Activated CD4-positive, alpha-beta T cell treated with anti-CD3 and anti-CD28 coated beads, Interleukin-2, Interleukin-4, amounts not matched to agents 100 ng/mL and 50 ng/mL, durations not matched to agents 16 hours and 8 hours (primary cell): ENCODE measurements at regions not wholly inside any gene's neighbourhood (a gene's known extent, or its start where the extent isn't known, plus 50 kb on each side); places are given as distances from the start of the nearest gene placed in this dataset.

Experiments
- DNase-seq: peaks from one replicate; pipeline ENCODE4 v3.0.0-alpha.2; 2020; ENCODE audit warnings: low spot score

GRCh38 chr10:78516756-78517155 is 483.1 kb downstream of the RPS24 start:
- DNase-seq: no peak

DNA sequence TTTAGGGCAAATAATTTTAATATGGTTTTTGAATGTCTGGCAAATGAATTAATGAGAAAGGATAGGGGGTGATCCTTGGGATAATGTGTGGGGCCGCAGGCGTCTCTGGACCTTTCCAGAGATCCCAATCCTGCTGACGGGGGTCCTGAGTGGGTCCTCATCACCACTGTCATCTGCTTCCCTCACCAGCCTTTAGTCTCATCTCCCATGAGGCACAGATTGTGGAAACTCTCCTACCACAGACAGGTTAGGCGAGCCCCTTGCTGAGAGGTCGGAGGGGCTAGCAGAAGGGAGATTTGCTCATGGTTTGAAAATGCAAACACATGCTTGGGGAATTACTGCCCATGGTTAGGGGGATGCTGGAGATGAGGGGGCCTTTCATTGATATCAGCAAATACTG is 484.6 kb downstream of the RPS24 start:
- DNase-seq: no peak

DNA sequence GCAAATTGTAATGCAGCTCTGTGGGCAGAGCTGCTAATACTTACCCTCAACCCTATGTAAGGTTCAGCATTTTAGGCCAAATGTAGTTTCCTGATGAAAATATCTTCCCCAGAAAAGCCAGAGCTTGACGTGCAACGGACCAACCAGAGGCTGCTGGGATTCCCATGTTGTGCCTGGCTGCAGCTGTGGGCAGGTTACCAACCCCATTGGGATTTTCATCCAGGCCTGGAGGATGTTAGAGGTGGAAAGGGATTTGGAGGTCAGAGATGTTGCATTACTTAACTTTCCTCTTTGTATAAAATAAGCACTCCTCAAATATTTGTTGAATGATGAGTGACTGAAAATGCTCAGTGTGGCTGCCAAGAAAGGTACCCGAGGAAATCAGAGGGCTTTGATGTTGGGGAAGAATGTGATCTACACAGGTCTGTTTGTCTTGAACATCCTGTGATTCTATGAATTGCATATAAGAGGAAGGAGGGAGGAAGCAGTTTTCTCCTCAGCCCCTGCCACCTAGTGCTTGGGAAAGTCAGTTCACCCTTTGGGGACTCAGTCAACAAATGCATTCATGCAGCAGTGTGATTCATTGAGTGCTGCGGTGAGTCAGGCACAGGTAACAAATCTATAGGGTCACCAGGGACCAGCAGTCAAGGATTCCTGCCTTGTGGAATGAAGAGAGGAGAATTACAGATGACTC is 487.2 kb downstream of the RPS24 start:
- no peak for DNase-seq

- no peak for DNase-seq
These were observed 489.8 kb downstream of the RPS24 start for GRCh38 chr10:78523453-78523852.

DNA sequence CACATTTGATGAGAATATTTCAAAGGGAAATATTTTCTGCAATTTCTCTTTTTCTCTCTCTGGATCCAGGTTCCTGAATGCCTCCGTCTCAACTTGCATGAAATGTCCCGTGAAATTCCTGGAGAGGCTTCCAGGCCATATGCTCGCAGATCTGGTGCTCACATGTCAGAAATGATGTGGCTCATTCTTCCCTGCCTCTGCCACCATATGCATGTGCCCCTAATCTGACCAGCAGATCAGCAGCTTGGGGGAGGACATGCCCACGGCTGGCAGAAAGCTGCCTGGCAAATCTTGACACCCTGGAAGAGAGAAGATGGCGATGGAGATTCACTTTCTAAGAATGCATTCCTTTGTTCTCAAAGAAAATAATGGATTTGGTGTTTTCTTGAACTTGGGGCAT is 490.7 kb downstream of the RPS24 start:
- DNase-seq: no peak

- DNase-seq: no peak
These were observed 491.3 kb downstream of the RPS24 start for GRCh38 chr10:78524941-78525340.

GRCh38 chr10:78526347-78526746 is 492.7 kb downstream of the RPS24 start:
- no peak for DNase-seq

DNA sequence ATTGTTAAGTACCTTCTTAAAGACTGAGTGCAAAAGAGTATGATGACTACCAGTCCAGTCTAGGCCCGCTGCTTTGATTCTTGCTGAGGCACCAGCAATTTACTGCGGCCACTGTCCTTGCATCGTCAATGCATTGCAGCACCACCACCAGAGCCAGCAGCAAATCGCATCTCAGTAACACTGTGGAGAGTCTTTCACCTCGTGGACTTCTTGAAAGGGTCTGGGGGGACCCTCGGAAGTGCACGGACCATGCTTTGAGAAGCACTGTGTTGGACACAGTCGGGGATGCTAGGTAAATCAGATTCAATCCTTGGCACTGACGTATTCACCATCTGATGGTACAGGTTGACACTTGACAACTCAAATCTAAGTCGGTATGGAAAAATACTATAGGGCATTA is 493.6 kb downstream of the RPS24 start:
- DNase-seq: no peak

DNA sequence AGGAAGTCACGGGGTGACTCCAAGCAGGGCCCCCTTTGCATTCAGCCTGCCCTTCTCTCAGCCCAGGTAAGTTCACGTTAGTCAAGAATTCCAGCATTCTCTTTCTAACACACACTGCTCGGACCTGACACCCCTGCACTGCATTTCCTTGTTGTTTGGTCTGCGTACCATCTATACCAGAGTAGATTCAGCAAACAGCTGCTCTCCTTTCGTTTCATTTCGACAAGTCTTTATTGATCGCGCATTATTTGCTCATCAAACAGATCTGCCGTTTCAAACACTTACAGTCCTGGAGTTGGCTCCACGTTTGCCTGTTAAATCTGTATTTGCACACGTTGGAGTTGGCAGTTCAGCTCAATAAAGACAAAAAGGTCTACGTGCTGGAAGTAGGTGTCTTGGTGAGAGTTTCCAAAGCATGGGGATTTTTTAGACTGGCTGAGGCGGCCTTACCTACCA is 495.1 kb downstream of the RPS24 start:
- no peak for DNase-seq

- DNase-seq: no peak
These were observed 495.6 kb downstream of the RPS24 start for GRCh38 chr10:78529262-78529661.

GRCh38 chr10:78531088-78531487 is 497.4 kb downstream of the RPS24 start:
- no peak for DNase-seq

- DNase-seq: no peak
These were observed 498.9 kb downstream of the RPS24 start for GRCh38 chr10:78532480-78533042.

DNA sequence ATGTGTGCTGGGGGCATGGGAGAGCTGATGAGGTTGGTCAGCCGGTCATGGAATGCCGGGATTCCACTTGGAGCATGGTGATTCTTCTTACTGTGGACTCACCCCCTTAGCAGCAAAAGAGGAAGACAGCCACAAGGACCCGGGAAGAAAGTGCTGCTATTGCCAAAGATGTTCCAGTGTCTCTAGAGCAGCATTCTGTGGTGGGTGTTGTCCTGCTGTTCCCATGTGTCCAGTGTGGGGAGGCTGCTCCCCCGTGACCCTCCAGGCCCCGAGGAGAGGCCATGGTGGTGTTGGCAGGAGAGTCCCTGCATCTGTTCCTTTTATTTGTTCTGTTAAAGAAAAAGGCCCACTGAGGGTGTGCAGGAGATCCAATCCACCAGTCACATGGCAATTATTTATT is 499.4 kb downstream of the RPS24 start:
- no peak for DNase-seq

DNA sequence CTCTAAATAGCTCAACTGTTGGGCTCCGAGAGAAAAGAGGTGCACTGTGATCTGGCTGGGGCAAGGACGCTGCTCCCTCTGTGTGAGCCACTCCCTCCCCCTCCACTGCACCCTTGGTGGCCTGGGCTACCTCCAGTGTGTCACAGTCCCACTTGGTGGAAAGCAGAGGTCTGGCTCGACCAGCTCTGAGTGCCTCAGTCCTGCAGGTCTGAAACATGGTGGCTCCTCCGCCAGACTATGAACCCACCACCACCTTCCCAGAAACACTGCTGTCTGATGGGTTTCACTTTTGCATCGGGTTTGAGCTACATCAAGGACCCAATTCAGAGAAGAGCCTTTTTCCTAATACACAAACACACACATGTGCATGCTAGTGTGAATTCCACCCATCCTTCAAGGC is 500.1 kb downstream of the RPS24 start:
- no peak for DNase-seq

DNA sequence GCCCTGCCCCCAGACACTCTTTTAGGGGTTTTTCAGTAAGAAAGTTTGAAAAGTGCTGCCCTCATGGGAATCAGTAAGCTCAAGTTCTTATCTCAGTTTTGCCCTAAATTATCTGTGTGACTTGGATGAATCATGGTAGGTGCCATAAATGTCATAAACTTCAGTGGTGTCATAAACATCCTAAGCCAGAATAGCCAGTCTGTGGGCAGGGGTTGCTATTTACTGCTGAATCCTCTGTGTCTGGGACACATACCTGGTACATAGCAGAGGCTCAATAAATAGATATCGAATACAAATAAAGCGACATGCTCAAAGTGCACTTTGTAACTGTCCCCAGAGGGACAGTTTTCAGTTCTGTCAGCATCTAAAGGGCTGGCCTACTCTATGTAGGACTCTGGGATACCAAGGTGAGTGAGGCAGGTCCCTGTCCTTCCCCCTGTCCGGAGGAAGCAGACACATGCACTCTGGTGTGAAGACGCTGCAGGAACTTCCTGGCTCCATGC is 502.1 kb downstream of the RPS24 start:
- DNase-seq: no peak

GRCh38 chr10:78537018-78537417 is 503.4 kb downstream of the RPS24 start:
- DNase-seq: no peak

- DNase-seq: no peak
These were observed 505.6 kb downstream of the RPS24 start for GRCh38 chr10:78539247-78539766.

DNA sequence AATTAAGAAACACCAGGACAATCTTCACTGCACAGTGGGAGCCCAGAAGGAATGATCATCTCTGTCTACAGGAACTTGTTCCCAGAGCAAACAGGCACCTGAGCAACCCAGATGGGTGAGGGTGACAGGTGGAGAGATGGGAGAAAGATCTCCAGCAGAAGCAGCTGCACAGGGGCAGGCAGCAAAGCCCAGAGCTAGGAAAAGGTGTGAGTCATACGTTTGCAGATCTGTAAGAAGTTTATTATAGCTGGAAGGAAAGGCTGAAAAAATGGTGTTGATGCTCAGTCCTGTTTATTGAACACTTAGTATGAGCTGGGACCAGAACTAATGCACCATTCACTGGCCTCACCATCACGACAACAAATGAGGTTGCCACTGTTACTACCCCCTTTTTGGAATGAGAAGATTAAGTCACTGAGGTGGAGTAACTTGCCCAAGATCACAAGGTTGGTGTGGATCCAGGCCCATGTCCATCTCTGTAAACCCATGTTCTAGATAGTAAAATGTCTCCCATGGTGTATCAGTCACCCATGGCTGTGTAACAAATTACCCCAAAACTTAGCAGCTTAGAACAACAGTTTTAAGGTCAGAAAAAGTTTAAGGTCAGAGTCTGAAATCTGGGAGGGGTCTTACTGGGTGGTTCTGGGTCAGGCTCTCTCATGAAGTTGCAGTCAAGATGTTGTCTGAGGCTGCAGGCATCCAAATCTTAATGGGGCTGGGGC is 506.9 kb downstream of the RPS24 start:
- no peak for DNase-seq

- DNase-seq: no peak
These were observed 507.9 kb downstream of the RPS24 start for GRCh38 chr10:78541481-78542140.

DNA sequence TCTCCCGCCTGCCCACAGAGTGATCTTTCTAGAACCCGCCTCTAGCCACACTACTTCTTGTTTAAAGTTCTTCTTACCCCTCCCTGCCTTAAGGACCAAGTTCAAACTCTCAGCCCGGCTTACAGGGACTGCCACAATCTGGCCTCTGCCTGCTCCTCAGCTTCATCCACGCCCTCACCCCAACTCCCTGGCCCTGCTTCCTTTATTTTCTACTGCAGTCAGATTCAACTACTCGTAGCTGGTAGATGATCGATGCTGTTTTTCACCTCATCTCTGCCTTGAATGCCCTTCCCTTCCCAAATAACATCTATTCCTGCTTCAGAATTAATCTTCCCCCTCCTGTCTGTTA is 508.5 kb downstream of the RPS24 start:
- DNase-seq: no peak

GRCh38 chr10:78542521-78542920 is 508.9 kb downstream of the RPS24 start:
- no peak for DNase-seq

- no peak for DNase-seq
These were observed 509.5 kb downstream of the RPS24 start for GRCh38 chr10:78543031-78543748.
